T-cell (primary cell): ENCODE measurements at regions not wholly inside any gene's neighbourhood (a gene's known extent, or its start where the extent isn't known, plus 50 kb on each side); places are given as distances from the start of the nearest gene placed in this dataset.

Source experiments
- ATAC-seq, 4 experiments: fragments of 200-7000 bp in 3 of 4; fragments of 150-1000 bp in 1 of 4; cut with Tn5 transposase; replicated peaks in 1 of 4; 1 replicate in 3 of 4; 2 replicates in 1 of 4; pipeline ENCODE4 v1.10.0; 2021; ENCODE audit warnings: moderate library complexity in 3 of 4, mild to moderate bottlenecking in 2 of 4, moderate number of reproducible peaks in 1 of 4
- CTCF ChIA-PET, 2 donors: fragments of 300-600 bp; sonication (Branson Sonifier 250); formaldehyde crosslinking; loops; one replicate each; lab custom pipeline; 2022; ENCODE audit warnings: antibody characterized with exemption in 2 of 2; lab: Charles Lee
- POLR2A ChIA-PET, 2 donors: fragments of 300-600 bp; sonication (Branson Sonifier 250); formaldehyde crosslinking; loops; one replicate each; lab custom pipeline; 2022; ENCODE audit warnings: antibody characterized with exemption in 2 of 2; lab: Charles Lee
- DNase-seq, 35 experiments: peaks; one replicate each; pipeline versions ENCODE4 v3.0.0 to v3.0.0-alpha.2; 2013 to 2023
- H3K27ac ChIP-seq: one replicate; pipeline ENCODE4 v1.5.1; 2013; ENCODE audit warnings: low read length
- H3K27me3 ChIP-seq, 2 experiments: replicated peaks in 1 of 2; 1 replicate in 1 of 2; 2 replicates in 1 of 2; pipeline versions ENCODE4 v1.6.1 to v1.7.0; 2013; ENCODE audit warnings: low read length in 1 of 2, mixed read lengths in 1 of 2; ENCODE audit not compliant: control insufficient read depth in 2 of 2, insufficient read depth in 2 of 2; ENCODE audit errors: extremely low read depth in 1 of 2
- H3K36me3 ChIP-seq, 2 donors: 1 replicate in 1 of 2; 2 replicates in 1 of 2; pipeline versions ENCODE4 v1.6.1 to v1.7.0; 2013; ENCODE audit warnings: low read length in 1 of 2; ENCODE audit not compliant: control insufficient read depth in 2 of 2, insufficient read depth in 1 of 2; ENCODE audit errors: extremely low read depth in 1 of 2
- H3K4me1 ChIP-seq, 2 experiments: 1 replicate in 1 of 2; 2 replicates in 1 of 2; pipeline versions ENCODE4 v1.6.1 to v1.7.0; 2013; ENCODE audit warnings: low read length in 2 of 2, mixed read lengths in 1 of 2; ENCODE audit not compliant: insufficient read depth in 2 of 2, control insufficient read depth in 1 of 2; ENCODE audit errors: extremely low read depth in 1 of 2
- H3K4me3 ChIP-seq, 2 donors: 1 replicate in 1 of 2; 2 replicates in 1 of 2; pipeline versions ENCODE4 v1.5.1 to v1.7.0; 2013; ENCODE audit warnings: mild to moderate bottlenecking in 2 of 2, low read length in 1 of 2, moderate library complexity in 1 of 2; ENCODE audit not compliant: control insufficient read depth in 1 of 2; ENCODE audit errors: extremely low read depth in 1 of 2
- H3K9me3 ChIP-seq: 2 replicates; pipeline ENCODE4 v1.7.0; 2013
- H3K27ac Mint-ChIP-seq, 2 donors: one replicate each; pipeline ENCODE4 v1.8.0; 2020 to 2021; ENCODE audit warnings: mild to moderate bottlenecking in 2 of 2, mixed read lengths in 2 of 2
- H3K27me3 Mint-ChIP-seq, 2 donors: one replicate each; pipeline ENCODE4 v1.8.0; 2021 to 2022; ENCODE audit warnings: mixed read lengths in 2 of 2
- H3K36me3 Mint-ChIP-seq: one replicate; pipeline ENCODE4 v1.8.0; 2021; ENCODE audit warnings: mixed read lengths
- H3K4me1 Mint-ChIP-seq, 3 donors: one replicate each; pipeline ENCODE4 v1.8.0; 2020 to 2022; ENCODE audit warnings: mixed read lengths in 3 of 3, mild to moderate bottlenecking in 1 of 3
- H3K4me3 Mint-ChIP-seq, 3 donors: one replicate each; pipeline ENCODE4 v1.8.0; 2020 to 2022; ENCODE audit warnings: mild to moderate bottlenecking in 3 of 3, mixed read lengths in 3 of 3, moderate library complexity in 3 of 3
- H3K9me3 Mint-ChIP-seq, 3 donors: one replicate each; pipeline ENCODE4 v1.8.0; 2020 to 2022; ENCODE audit warnings: mixed read lengths in 3 of 3
- WGBS: methylation state at CpG from one replicate; pipeline ENCODE4 v1.1.5; 2013; ENCODE audit warnings: missing lambda C conversion rate; ENCODE audit not compliant: insufficient coverage; 5-methylcytosine and 5-hydroxymethylcytosine counted together

- CTCF ChIA-PET = no interaction called here
- DNase-seq = no peak
- H3K36me3 ChIP-seq = no peaks in the 10 kb centered on the region
- H3K4me1 ChIP-seq = no peaks in the 10 kb centered on the region
- no peak overlapping the region for H3K4me3 ChIP-seq
- Mint-ChIP-seq H3K9me3 (peaks cover 0 to 4% (median 2%) of the 10 kb centered on the region in 3 donors), H3K27me3 (no peaks in the 10 kb centered on the region), H3K4me3 (no peak overlapping the region), H3K4me1 (peaks cover 13 to 25% (median 18%) of the 10 kb centered on the region in 3 donors), H3K27ac (no peak overlapping the region), H3K36me3 (no peaks in the 10 kb centered on the region)
- ATAC-seq = no peak
- no peaks in the 10 kb centered on the region for H3K27me3 ChIP-seq
- 91% methylated on average over 4 of the region's 5 CpGs for WGBS
- H3K9me3 ChIP-seq = no peaks in the 10 kb centered on the region
- POLR2A ChIA-PET = no interaction called here
- H3K27ac ChIP-seq = no peak overlapping the region
These were observed 168.7 kb upstream of the SSTR1 start for GRCh38 chr14:38038986-38039385.

- Mint-ChIP-seq H3K4me3 (no peak overlapping the region), H3K27me3 (no peaks in the 10 kb centered on the region), H3K9me3 (no peaks in the 10 kb centered on the region), H3K4me1 (peaks cover 8 to 20% (median 13%) of the 10 kb centered on the region in 3 donors), H3K27ac (no peak overlapping the region), H3K36me3 (no peaks in the 10 kb centered on the region)
- no CpG with 5 or more reads among the region's 2 CpGs for whole genome bisulfite sequencing
- ChIA-PET CTCF (no interaction called here), POLR2A (no interaction called here)
- Histone ChIP-seq H3K4me3 (no peak overlapping the region), H3K4me1 (no peaks in the 10 kb centered on the region), H3K27ac (no peak overlapping the region), H3K9me3 (no peaks in the 10 kb centered on the region), H3K36me3 (no peaks in the 10 kb centered on the region), H3K27me3 (no peaks in the 10 kb centered on the region)
- DNase-seq = no peak
- ATAC-seq = no peak
These were observed 168.2 kb upstream of the SSTR1 start for GRCh38 chr14:38039496-38039895.

GRCh38 chr14:38040411-38040810 is 167.3 kb upstream of the SSTR1 start:
- H3K27me3 ChIP-seq = no peaks in the 10 kb centered on the region
- Mint-ChIP-seq H3K27me3 (no peaks in the 10 kb centered on the region), H3K4me1 (peaks cover 0 to 11% (median 4%) of the 10 kb centered on the region in 3 donors), H3K27ac (no peak overlapping the region), H3K9me3 (no peaks in the 10 kb centered on the region), H3K4me3 (no peak overlapping the region), H3K36me3 (no peaks in the 10 kb centered on the region)
- H3K9me3 ChIP-seq = no peaks in the 10 kb centered on the region
- H3K36me3 ChIP-seq = no peaks in the 10 kb centered on the region
- 63% methylated on average over 1 of the region's 1 CpG for WGBS
- CTCF ChIA-PET = no interaction called here
- POLR2A ChIA-PET = no interaction called here
- H3K4me3 ChIP-seq = no peak overlapping the region
- no peaks in the 10 kb centered on the region for H3K4me1 ChIP-seq
- no peak for ATAC-seq
- no peak for DNase-seq
- no peak overlapping the region for H3K27ac ChIP-seq

GRCh38 chr14:38042322-38042721 is 165.4 kb upstream of the SSTR1 start:
- 97% methylated on average over 5 of the region's 7 CpGs for WGBS
- Histone ChIP-seq H3K27ac (no peak overlapping the region), H3K9me3 (no peaks in the 10 kb centered on the region), H3K4me3 (no peak overlapping the region), H3K36me3 (no peaks in the 10 kb centered on the region), H3K4me1 (no peaks in the 10 kb centered on the region), H3K27me3 (no peaks in the 10 kb centered on the region)
- Mint-ChIP-seq H3K4me1 (peaks cover 4 to 16% (median 5%) of the 10 kb centered on the region in 3 donors), H3K36me3 (no peaks in the 10 kb centered on the region), H3K4me3 (no peak overlapping the region), H3K27ac (no peak overlapping the region), H3K27me3 (no peaks in the 10 kb centered on the region), H3K9me3 (no peaks in the 10 kb centered on the region)
- no peak for DNase-seq
- no peak for ATAC-seq
- ChIA-PET POLR2A (no interaction called here), CTCF (no interaction called here)

- CTCF ChIA-PET = no interaction called here
- Histone ChIP-seq H3K36me3 (no peaks in the 10 kb centered on the region), H3K4me3 (no peak overlapping the region), H3K27ac (no peak overlapping the region), H3K27me3 (no peaks in the 10 kb centered on the region), H3K9me3 (no peaks in the 10 kb centered on the region), H3K4me1 (no peaks in the 10 kb centered on the region)
- peaks cover 4 to 17% (median 5%) of the 10 kb centered on the region in 3 donors for H3K4me1 Mint-ChIP-seq
- H3K36me3 Mint-ChIP-seq = no peaks in the 10 kb centered on the region
- WGBS = 69% methylated on average over 4 of the region's 4 CpGs
- peaks cover 4 to 13% (median 7%) of the 10 kb centered on the region in 3 donors for H3K9me3 Mint-ChIP-seq
- DNase-seq = no peak
- no peak overlapping the region for H3K27ac Mint-ChIP-seq
- no peak for ATAC-seq
- no peak overlapping the region for H3K4me3 Mint-ChIP-seq
- POLR2A ChIA-PET = no interaction called here
- H3K27me3 Mint-ChIP-seq = no peaks in the 10 kb centered on the region
These were observed 163.0 kb upstream of the SSTR1 start for GRCh38 chr14:38044710-38045109.

- no peaks in the 10 kb centered on the region for H3K36me3 ChIP-seq
- no peak overlapping the region for H3K27ac ChIP-seq
- DNase-seq (no peak), ATAC-seq (no peak)
- no peak overlapping the region for H3K4me3 ChIP-seq
- peaks cover 4 to 13% (median 7%) of the 10 kb centered on the region in 3 donors for H3K9me3 Mint-ChIP-seq
- H3K27ac Mint-ChIP-seq = no peak overlapping the region
- peaks cover 1 to 12% (median 4%) of the 10 kb centered on the region in 3 donors for H3K4me1 Mint-ChIP-seq
- ChIA-PET POLR2A (no interaction called here), CTCF (no interaction called here)
- WGBS = no CpG with 5 or more reads among the region's 2 CpGs
- H3K4me1 ChIP-seq = no peaks in the 10 kb centered on the region
- no peaks in the 10 kb centered on the region for H3K36me3 Mint-ChIP-seq
- H3K27me3 ChIP-seq = no peaks in the 10 kb centered on the region
- no peaks in the 10 kb centered on the region for H3K9me3 ChIP-seq
- no peak overlapping the region for H3K4me3 Mint-ChIP-seq
- no peaks in the 10 kb centered on the region for H3K27me3 Mint-ChIP-seq
These were observed 162.2 kb upstream of the SSTR1 start for GRCh38 chr14:38045461-38045860.

- no peak overlapping the region for H3K4me3 Mint-ChIP-seq
- H3K4me1 ChIP-seq = no peaks in the 10 kb centered on the region
- no peak for ATAC-seq
- no peaks in the 10 kb centered on the region for H3K27me3 Mint-ChIP-seq
- no peaks in the 10 kb centered on the region for H3K36me3 ChIP-seq
- POLR2A ChIA-PET = no interaction called here
- no peak for DNase-seq
- H3K9me3 ChIP-seq = no peaks in the 10 kb centered on the region
- H3K9me3 Mint-ChIP-seq = peaks cover 6 to 14% (median 7%) of the 10 kb centered on the region in 3 donors
- H3K36me3 Mint-ChIP-seq = no peaks in the 10 kb centered on the region
- no peaks in the 10 kb centered on the region for H3K27me3 ChIP-seq
- peaks cover 1 to 10% (median 4%) of the 10 kb centered on the region in 3 donors for H3K4me1 Mint-ChIP-seq
- H3K27ac ChIP-seq = no peak overlapping the region
- no CpG with 5 or more reads among the region's 2 CpGs for whole genome bisulfite sequencing
- no peak overlapping the region for H3K4me3 ChIP-seq
- CTCF ChIA-PET = no interaction called here
- no peak overlapping the region for H3K27ac Mint-ChIP-seq
These were observed 161.5 kb upstream of the SSTR1 start for GRCh38 chr14:38046160-38046559.
